Omental fat pad (tissue), 3 donors: ENCODE measurements at regions not wholly inside any gene's neighbourhood (a gene's known extent, or its start where the extent isn't known, plus 50 kb on each side); places are given as distances from the start of the nearest gene placed in this dataset.

Experiments
- ATAC-seq: fragments of 150-250 bp; one replicate; pipeline ENCODE4 v1.9.1; 2016; ENCODE audit warnings: mild to moderate bottlenecking, moderate library complexity; ENCODE audit not compliant: low FRiP score
- DNase-seq: peaks from one replicate; pipeline ENCODE4 v3.0.0-alpha.2; 2019; ENCODE audit warnings: low spot score
- CTCF ChIP-seq, 3 donors: fragments of 450-650 bp; IDR thresholded peaks; one replicate each; pipeline ENCODE4 v1.5.1; 2016 to 2017; ENCODE audit warnings: antibody characterized with exemption in 3 of 3, mild to moderate bottlenecking in 3 of 3, moderate library complexity in 2 of 3

- no peak for ATAC-seq
- no peak for DNase-seq
- TF ChIP-seq CTCF (IDR thresholded peaks at IDR 0.05): no peak
Observed at GRCh38 chr2:111636905-111637304, 247.1 kb downstream of the ANAPC1 start.

- ATAC-seq (no peak), DNase-seq (no peak)
- no peak for TF ChIP-seq CTCF (IDR thresholded peaks at IDR 0.05)
Observed at GRCh38 chr2:111638274-111638877, 245.6 kb downstream of the ANAPC1 start.

GRCh38 chr2:111640480-111640879, 243.5 kb downstream of the ANAPC1 start:
- ATAC-seq: no peak
- TF ChIP-seq CTCF (IDR thresholded peaks at IDR 0.05): no peak

GRCh38 chr2:111642586-111643327, 241.2 kb downstream of the ANAPC1 start:
- ATAC-seq: no peak

More at GRCh38 chr2:111640480-111640879, 243.5 kb downstream of the ANAPC1 start:
- DNase-seq: no peak

DNA sequence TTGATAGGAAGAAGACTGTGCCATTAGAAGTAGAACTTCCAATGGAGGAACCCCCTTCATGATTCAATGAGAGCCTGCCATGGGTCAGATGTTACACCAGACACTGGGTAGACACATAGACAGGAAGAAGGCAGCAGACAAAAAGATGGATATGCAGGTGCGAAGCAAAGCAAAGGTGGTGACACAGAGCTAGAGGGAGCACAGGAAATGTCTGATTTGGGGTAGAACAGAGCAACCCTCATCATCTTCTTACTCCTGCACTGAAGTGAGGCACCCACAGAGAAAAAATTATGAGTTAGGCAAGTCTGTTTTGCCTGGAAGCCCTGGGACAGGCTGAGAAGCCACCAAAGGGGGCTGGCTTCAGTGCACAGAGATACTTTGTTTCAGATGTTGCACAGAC, 240.2 kb downstream of the ANAPC1 start:
- ATAC-seq (no peak), DNase-seq (no peak)
- TF ChIP-seq CTCF (IDR thresholded peaks at IDR 0.05): no peak

More at GRCh38 chr2:111642586-111643327, 241.2 kb downstream of the ANAPC1 start:
- TF ChIP-seq CTCF (IDR thresholded peaks at IDR 0.05): no peak
- no peak for DNase-seq

DNA sequence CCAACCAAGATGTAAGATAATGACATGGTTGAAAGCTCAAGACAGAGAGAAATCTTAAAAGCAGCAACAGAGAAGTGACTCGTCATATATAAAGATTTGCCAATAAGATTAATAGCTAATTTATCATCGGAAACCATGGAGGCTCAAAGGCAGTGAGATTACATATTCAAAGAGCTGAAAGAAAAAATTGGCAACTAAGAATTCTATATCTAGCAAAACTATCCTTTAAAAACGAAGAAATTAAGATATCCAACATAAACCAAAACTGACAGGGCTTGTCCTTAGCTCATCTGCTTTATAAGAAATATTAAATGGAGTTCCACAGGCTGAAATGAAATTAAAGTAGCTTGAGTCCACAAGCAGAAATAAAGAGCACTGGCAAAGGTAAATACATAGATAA, 236.6 kb downstream of the ANAPC1 start:
- ATAC-seq: no peak
- no peak for TF ChIP-seq CTCF (IDR thresholded peaks at IDR 0.05)
- no peak for DNase-seq

- no peak for DNase-seq
- ATAC-seq: no peak
- TF ChIP-seq CTCF (IDR thresholded peaks at IDR 0.05): no peak
Observed at GRCh38 chr2:111652038-111652437, 232.0 kb downstream of the ANAPC1 start.
